Activated T-helper 2 cell treated with anti-CD3 and anti-CD28 coated beads, Interferon-gamma antibody, Interleukin-2, Interleukin-4, amounts not matched to agents 10 μg/mL and 5 μg/mL and 100 μg/mL, durations not matched to agents 14 hours and 24 hours and 36 hours (primary cell): ENCODE measurements at regions not wholly inside any gene's neighbourhood (a gene's known extent, or its start where the extent isn't known, plus 50 kb on each side); places are given as distances from the start of the nearest gene placed in this dataset.

Source experiments
- DNase-seq: peaks from one replicate; pipeline ENCODE4 v3.0.0; 2021; ENCODE audit warnings: low spot score
- H3K27ac Mint-ChIP-seq: one replicate; pipeline ENCODE4 v1.8.0; 2021; ENCODE audit warnings: mixed read lengths
- H3K27me3 Mint-ChIP-seq: one replicate; pipeline ENCODE4 v1.8.0; 2021; ENCODE audit warnings: low read depth, mixed read lengths
- H3K36me3 Mint-ChIP-seq: one replicate; pipeline ENCODE4 v1.8.0; 2021; ENCODE audit warnings: low read depth, mixed read lengths
- H3K4me1 Mint-ChIP-seq: one replicate; pipeline ENCODE4 v1.8.0; 2021; ENCODE audit warnings: low read depth, mixed read lengths
- H3K4me3 Mint-ChIP-seq: one replicate; pipeline ENCODE4 v1.8.0; 2021; ENCODE audit warnings: low read depth, mild to moderate bottlenecking, moderate library complexity, mixed read lengths
- H3K9me3 Mint-ChIP-seq: one replicate; pipeline ENCODE4 v1.8.0; 2021; ENCODE audit warnings: mixed read lengths
- intact Hi-C: fragments of 100-400 bp; cut with micrococcal nuclease; formaldehyde crosslinking; loops from one replicate; pipeline ENCODE4 v1.15.1; 2023

- no peaks in the 10 kb centered on the region for H3K4me1 Mint-ChIP-seq
- no peaks in the 10 kb centered on the region for H3K36me3 Mint-ChIP-seq
- H3K9me3 Mint-ChIP-seq = peaks cover 11% of the 10 kb centered on the region
- no peak overlapping the region for H3K4me3 Mint-ChIP-seq
- H3K27me3 Mint-ChIP-seq = no peaks in the 10 kb centered on the region
- intact Hi-C loops = no loop called here
- H3K27ac Mint-ChIP-seq = no peak overlapping the region
- no peak for DNase-seq
These were observed 630.6 kb upstream of the SEMA6A start for GRCh38 chr5:117204926-117205869.

- Mint-ChIP-seq H3K4me3 (no peak overlapping the region), H3K36me3 (no peaks in the 10 kb centered on the region), H3K4me1 (no peaks in the 10 kb centered on the region), H3K9me3 (peaks cover 8% of the 10 kb centered on the region), H3K27ac (no peak overlapping the region), H3K27me3 (no peaks in the 10 kb centered on the region)
- no peak for DNase-seq
- intact Hi-C loops = no loop called here
These were observed 629.8 kb upstream of the SEMA6A start for GRCh38 chr5:117204404-117204803.

- no peaks in the 10 kb centered on the region for H3K4me1 Mint-ChIP-seq
- H3K4me3 Mint-ChIP-seq = no peak overlapping the region
- no peaks in the 10 kb centered on the region for H3K27me3 Mint-ChIP-seq
- no peaks in the 10 kb centered on the region for H3K36me3 Mint-ChIP-seq
- intact Hi-C loops = no loop called here
- no peak overlapping the region for H3K27ac Mint-ChIP-seq
- no peak for DNase-seq
- H3K9me3 Mint-ChIP-seq = peaks cover 6% of the 10 kb centered on the region
These were observed 629.0 kb upstream of the SEMA6A start for GRCh38 chr5:117203584-117203983.

DNA sequence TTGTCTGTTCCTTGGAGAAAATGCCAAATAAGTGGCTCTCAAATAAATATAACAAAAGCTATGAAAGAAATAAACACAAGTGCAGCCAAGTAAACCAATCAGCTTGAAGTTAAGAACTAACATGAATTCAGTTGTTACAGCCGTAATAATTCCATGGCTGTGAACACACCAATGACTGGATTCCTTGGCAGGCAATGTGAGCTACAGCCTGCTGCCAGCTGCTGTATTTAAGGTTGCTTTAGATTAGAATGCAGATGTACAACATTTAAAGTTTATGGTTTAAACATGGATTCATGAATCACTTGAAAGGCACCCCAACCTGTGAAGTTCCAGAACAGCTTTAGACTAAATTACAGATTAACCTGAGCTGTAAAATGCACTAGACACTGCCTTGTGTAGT, 626.4 kb upstream of the SEMA6A start:
- no peak overlapping the region for H3K27ac Mint-ChIP-seq
- intact Hi-C loops = no loop called here
- H3K9me3 Mint-ChIP-seq = peaks cover 6% of the 10 kb centered on the region
- H3K27me3 Mint-ChIP-seq = no peaks in the 10 kb centered on the region
- H3K4me3 Mint-ChIP-seq = no peak overlapping the region
- DNase-seq = no peak
- no peaks in the 10 kb centered on the region for H3K36me3 Mint-ChIP-seq
- H3K4me1 Mint-ChIP-seq = no peaks in the 10 kb centered on the region

DNA sequence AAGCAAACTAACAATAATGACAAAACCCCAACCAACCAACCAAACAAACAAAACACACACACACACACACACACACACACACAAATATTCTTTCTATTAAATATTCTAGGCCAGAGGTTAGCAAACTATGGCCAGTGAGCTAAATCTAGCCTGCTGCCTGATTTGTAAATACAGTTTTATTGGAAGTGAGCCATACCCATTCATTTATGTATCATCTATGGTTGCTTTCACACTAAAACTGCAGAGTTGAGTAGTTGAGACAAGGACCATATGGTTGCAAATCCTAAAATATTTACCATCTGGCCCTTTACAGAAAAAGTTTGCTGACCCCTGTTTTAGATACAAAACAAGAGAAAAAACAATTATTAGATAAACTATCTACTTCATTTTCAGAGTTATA, 620.5 kb upstream of the SEMA6A start:
- no peak overlapping the region for H3K4me3 Mint-ChIP-seq
- DNase-seq = no peak
- H3K9me3 Mint-ChIP-seq = no peaks in the 10 kb centered on the region
- no peaks in the 10 kb centered on the region for H3K36me3 Mint-ChIP-seq
- no peaks in the 10 kb centered on the region for H3K4me1 Mint-ChIP-seq
- H3K27me3 Mint-ChIP-seq = no peaks in the 10 kb centered on the region
- H3K27ac Mint-ChIP-seq = no peak overlapping the region
- intact Hi-C loops = no loop called here

DNA sequence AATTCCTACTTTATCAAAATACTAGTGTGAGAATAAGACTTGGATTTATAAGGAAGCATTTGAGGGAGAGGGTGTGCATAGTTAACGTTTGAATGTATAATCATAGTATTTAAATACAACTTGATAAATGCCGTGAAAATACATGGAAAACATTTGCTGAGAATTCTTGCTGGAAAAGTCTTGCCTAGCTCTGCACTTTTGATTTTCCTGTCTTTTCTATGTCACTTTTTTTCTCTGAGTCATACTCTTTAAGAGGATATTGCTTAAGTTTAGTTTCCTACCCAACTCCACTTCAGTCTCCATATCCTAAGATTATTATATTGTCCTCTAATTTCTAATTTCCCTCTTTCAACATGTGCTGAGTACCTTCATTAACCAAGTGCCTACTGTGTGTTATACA, 616.6 kb upstream of the SEMA6A start:
- no peaks in the 10 kb centered on the region for H3K4me1 Mint-ChIP-seq
- no peaks in the 10 kb centered on the region for H3K9me3 Mint-ChIP-seq
- no peaks in the 10 kb centered on the region for H3K36me3 Mint-ChIP-seq
- H3K4me3 Mint-ChIP-seq = no peak overlapping the region
- intact Hi-C loops = no loop called here
- H3K27me3 Mint-ChIP-seq = no peaks in the 10 kb centered on the region
- DNase-seq = no peak
- no peak overlapping the region for H3K27ac Mint-ChIP-seq

GRCh38 chr5:117189784-117190183, 615.2 kb upstream of the SEMA6A start:
- Mint-ChIP-seq H3K4me1 (no peaks in the 10 kb centered on the region), H3K27me3 (no peaks in the 10 kb centered on the region), H3K9me3 (no peaks in the 10 kb centered on the region), H3K36me3 (no peaks in the 10 kb centered on the region), H3K27ac (no peak overlapping the region), H3K4me3 (no peak overlapping the region)
- DNase-seq = no peak
- intact Hi-C loops = no loop called here

- no peak overlapping the region for H3K27ac Mint-ChIP-seq
- intact Hi-C loops = no loop called here
- H3K4me3 Mint-ChIP-seq = no peak overlapping the region
- no peak for DNase-seq
- H3K36me3 Mint-ChIP-seq = no peaks in the 10 kb centered on the region
- peaks cover 5% of the 10 kb centered on the region for H3K9me3 Mint-ChIP-seq
- H3K4me1 Mint-ChIP-seq = no peaks in the 10 kb centered on the region
- H3K27me3 Mint-ChIP-seq = no peaks in the 10 kb centered on the region
These were observed 613.6 kb upstream of the SEMA6A start for GRCh38 chr5:117188211-117188610.

DNA sequence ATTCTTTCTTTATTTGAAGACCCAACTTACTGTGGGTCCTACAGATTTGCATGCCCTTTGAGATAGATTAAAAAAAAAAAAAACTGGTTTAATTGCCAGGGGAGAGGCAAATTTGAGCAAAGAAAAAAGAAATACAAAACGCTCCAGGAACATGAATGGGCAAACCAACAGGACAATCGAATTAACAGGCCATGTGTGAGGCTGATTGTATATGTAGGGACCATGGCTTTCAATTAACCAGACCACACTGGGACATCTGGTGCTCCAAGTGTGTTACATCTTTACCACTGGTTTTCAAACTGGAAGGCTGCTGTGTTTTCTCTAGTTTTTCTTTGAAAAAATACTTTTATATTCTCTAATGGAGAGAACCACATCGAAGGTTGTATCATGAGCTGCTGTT, 612.1 kb upstream of the SEMA6A start:
- H3K36me3 Mint-ChIP-seq = no peaks in the 10 kb centered on the region
- H3K27me3 Mint-ChIP-seq = no peaks in the 10 kb centered on the region
- H3K27ac Mint-ChIP-seq = no peak overlapping the region
- no peaks in the 10 kb centered on the region for H3K4me1 Mint-ChIP-seq
- intact Hi-C loops = no loop called here
- H3K9me3 Mint-ChIP-seq = peaks cover 5% of the 10 kb centered on the region
- H3K4me3 Mint-ChIP-seq = no peak overlapping the region
- no peak for DNase-seq

- no peak for DNase-seq
- intact Hi-C loops = no loop called here
- Mint-ChIP-seq H3K4me1 (no peaks in the 10 kb centered on the region), H3K4me3 (no peak overlapping the region), H3K27ac (no peak overlapping the region), H3K36me3 (no peaks in the 10 kb centered on the region), H3K27me3 (no peaks in the 10 kb centered on the region), H3K9me3 (peaks cover 10% of the 10 kb centered on the region)
These were observed 608.7 kb upstream of the SEMA6A start for GRCh38 chr5:117183326-117183725.

DNA sequence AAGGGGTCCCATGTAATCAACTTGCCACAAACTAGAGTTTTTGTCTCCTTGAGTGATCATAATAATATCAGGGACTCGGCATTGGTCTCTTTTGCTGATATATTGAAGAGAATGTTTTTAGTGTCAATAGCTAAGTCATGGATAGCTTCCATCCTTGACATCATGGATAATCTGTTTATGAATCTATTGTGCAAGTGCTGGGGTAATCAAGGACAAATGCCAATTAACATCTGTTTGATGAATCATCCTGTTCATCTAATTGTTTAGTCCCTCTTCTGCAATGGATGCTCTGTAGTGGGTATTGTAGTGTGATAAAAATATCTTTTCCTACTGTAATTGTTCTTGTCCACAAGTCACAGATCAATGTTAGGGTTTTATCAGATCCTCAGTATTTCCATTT, 607.5 kb upstream of the SEMA6A start:
- no peaks in the 10 kb centered on the region for H3K27me3 Mint-ChIP-seq
- no peak for DNase-seq
- intact Hi-C loops = no loop called here
- no peaks in the 10 kb centered on the region for H3K36me3 Mint-ChIP-seq
- H3K27ac Mint-ChIP-seq = no peak overlapping the region
- H3K9me3 Mint-ChIP-seq = peaks cover 14% of the 10 kb centered on the region
- no peak overlapping the region for H3K4me3 Mint-ChIP-seq
- no peaks in the 10 kb centered on the region for H3K4me1 Mint-ChIP-seq

GRCh38 chr5:117177302-117177701, 602.7 kb upstream of the SEMA6A start:
- Mint-ChIP-seq H3K27ac (no peak overlapping the region), H3K4me3 (no peak overlapping the region), H3K27me3 (no peaks in the 10 kb centered on the region), H3K4me1 (no peaks in the 10 kb centered on the region), H3K9me3 (peaks cover 16% of the 10 kb centered on the region), H3K36me3 (no peaks in the 10 kb centered on the region)
- no peak for DNase-seq
- intact Hi-C loops = no loop called here

- Mint-ChIP-seq H3K36me3 (no peaks in the 10 kb centered on the region), H3K4me1 (no peaks in the 10 kb centered on the region), H3K4me3 (no peak overlapping the region), H3K27me3 (no peaks in the 10 kb centered on the region), H3K27ac (no peak overlapping the region), H3K9me3 (peaks cover 6% of the 10 kb centered on the region)
- no peak for DNase-seq
- intact Hi-C loops = no loop called here
These were observed 590.4 kb upstream of the SEMA6A start for GRCh38 chr5:117165068-117165467.
